HG02938 (cell line): ENCODE measurements at regions not wholly inside any gene's neighbourhood (a gene's known extent, or its start where the extent isn't known, plus 50 kb on each side); places are given as distances from the start of the nearest gene placed in this dataset.
"Not testable (repeated sequence)": the region's sequence is repeated elsewhere in the genome, so short reads cannot be mapped to it uniquely, and the experiment has no call there.

Experiments
- ATAC-seq: cut with Tn5 transposase; IDR thresholded peaks from one replicate; pipeline ENCODE4 v1.9.1; 2021; ENCODE audit warnings: mild to moderate bottlenecking, moderate library complexity; ENCODE audit not compliant: unreplicated experiment

DNA sequence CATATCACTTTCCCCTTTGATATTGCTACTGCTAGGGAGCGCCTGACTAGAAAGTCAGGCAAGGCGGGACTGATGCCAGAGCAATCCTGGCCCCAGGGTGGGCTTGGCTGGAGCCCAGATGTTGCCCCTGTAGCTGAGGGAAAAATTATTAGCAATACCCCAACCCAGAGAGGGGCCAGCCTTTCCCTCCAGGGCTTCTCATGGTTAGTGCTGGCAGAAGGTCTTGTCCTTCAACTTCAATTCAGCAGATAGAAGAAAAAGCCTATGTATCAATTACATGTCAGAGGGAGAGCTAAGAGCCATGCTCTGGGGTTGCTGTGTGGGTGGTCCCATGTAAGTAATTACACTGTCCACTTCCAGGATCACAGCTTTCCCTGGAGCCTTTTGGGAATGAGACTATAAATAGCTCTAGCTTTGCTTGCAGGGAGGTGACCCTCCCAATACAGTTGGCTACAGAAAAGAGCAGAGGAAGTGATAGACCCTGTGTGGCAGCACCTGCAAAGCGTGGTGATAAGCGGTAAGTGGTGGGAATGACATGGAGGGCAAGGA is 579.1 kb downstream of the CCSER2 start:
- no peak for ATAC-seq

DNA sequence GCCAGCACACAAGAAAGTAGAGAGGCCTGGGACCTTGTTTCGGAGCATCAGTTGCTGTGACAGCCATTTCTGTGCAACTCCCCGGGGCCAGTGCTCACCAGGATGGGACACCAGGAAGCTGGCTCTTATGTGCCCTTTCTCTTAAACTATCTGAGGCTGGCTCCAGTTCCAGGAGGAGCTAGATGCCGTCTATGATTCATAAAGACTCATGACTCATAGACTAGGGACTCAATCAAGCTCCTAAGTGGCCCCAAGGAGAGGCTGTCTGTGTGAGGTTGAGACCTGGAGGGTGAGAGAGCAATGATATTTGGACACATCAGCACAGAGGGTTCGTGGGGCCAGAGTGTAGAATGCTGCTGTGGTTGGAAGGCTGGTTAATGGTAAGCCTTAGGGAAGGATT is 580.1 kb downstream of the CCSER2 start:
- no peak for ATAC-seq

DNA sequence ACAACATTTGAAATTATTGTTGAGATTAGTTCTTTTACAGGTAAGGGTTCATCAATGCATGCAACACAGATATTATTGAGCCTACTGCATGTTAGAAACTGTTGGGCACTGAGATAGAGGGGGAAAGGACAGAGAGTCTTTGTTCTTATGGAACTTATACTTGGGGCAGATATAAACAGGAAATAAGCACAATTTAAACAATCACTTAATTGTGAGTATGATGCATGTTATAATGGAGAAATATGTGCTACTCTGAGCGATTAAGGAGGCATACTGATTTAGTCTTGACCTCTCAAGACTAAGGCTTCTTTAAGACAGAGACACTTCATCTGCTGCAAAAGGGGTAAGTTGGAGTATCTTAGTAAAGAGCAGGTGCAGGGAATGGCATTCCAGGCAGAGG is 593.3 kb downstream of the CCSER2 start:
- no peak for ATAC-seq

DNA sequence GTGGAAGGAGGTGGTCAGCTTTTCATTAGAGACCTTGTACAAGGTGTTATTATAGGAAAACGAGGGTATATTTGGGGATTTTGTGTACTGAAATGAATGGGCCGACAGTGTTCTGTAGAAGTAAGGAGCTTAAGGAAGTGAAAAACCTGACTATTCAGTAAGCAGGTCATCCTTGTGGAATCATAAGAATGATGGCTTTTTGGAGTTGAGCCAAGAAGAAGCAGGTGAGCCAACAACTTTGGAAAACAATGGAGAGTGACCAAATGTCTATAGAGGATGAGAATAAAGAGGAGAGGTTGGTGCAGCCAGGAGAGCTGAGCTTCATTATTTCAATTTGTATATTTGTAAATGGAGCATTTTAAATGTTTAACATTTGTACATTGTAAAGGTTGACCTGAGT is 595.7 kb downstream of the CCSER2 start:
- ATAC-seq, result no peak

DNA sequence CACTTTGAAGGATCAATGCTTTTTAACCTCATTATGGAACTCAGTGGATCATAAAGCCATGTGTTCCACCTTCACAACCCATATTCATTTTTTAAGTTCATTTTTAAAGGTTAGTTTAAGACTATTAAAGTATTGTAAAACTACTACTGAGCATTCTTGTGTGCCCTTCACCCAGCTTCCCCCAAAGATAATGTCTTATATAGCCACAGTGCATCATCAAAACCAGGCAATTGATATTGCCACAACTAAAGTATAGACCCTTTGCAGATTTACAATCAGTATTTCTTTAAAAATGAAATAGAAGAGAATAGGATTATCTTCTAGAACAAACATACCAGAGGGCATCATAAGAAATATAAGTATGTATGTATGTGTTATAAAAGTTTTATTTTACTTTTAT is 597.1 kb downstream of the CCSER2 start:
- ATAC-seq, result no peak

DNA sequence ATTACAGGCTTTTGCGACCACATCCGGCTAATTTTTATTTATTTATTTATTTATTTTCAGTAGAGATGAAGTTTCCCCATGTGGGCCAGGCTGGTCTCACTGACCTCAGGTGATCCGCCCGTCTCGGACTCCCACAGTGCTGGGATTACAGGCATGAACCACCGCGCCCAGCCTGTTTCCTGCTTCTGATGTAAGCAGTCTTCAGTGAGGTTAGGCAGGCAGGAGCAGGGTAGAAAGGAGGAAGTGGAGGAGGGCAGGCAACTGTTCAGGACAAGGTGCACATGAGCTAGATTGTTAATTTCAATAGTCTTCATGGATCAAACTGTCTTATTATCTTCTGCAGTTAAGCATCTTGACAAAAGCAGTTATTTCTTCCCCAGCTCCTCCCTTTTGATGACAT is 605.0 kb downstream of the CCSER2 start:
- no peak for ATAC-seq

DNA sequence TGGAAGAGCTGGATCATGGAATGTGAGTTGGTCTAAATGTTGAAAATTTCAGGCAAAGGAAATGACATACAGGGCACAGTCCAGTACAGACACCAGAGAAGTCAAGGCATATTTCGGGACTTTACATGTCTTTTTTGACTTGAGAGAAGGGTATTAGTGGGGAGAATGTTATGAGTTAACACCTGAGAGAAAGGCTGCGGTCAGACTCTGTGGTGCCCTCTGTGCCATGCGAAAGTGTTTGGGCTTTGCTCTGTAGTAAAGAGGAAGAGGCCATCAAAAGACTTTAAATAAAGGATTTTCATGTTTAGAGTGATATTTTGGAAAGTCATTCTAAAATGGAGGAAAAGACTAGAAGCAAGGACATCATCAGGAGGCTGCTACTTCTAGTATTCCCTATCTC is 607.4 kb downstream of the CCSER2 start:
- no peak for ATAC-seq

DNA sequence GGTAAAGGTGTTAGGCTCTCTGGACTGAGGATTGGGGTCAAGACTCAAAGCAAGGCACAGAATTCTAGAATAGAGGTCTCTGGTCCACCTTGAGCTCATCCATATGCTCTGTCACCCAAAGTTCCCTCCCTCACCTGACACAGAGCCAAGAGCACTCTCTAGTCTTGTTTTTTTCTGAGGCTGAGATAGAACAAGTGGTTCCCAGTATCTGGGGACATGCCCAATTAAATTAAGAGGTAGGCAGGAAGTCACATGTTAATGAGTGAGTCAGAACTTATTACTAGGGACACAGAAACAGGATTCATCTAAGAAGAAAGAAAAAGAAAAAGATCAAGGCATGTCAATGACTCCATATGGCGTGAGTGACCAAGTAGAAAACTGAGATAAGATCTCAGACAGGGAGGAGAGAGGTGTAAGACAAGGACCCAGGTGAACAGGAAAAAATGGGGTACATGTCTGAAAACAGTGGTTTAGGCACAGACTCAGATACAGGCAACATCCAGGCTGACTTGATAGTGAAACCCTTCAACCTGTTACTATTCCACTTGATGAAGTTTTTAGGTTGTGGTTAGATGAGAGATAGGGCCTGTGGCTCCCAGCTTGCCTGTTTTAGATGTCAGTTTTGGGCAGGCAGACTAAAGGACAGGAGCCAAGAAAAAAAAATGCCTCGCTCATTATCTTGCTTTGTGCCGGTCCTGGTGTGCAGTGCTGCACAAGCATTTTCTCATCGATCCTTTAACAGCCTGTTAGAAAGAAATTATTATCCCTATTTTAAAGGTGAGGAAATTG is 609.9 kb downstream of the CCSER2 start:
- ATAC-seq, result no peak

DNA sequence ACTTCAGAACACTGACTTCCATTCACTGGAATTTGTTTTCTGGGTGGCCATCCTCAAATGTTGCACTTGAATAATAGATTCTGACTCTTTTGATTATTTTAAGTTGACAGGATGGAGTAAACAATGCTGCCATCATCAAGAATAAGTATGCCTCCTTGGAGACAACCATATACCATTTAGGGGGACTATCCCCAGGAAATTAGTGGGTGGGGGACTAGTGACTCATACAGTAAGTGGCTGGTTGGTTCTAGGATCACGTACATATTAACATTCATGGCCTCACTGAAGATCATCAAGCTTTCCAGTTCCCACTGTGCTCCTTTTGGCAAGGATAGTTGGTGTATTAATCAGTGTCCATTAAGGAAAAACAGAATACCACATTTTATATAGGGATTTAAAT is 615.2 kb downstream of the CCSER2 start:
- ATAC-seq, result no peak

DNA sequence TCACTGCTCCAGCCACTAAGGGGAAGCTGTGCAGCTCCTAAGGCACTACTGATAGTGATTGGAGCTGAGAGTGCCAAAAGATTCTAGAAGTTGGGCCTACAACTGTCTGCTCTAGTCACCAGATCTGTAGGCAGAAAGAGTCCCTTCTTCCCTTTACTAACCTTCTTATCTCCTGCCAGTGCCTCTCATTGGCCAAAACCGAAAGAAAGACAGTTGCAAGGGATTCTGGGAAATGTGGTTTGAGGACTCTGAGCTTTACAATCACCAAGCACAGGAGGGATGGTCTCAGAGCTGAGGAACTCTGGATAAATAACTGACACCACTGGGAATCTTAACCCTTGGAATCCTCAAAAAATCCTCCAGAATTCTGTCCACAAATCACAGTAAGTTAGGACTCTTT is 615.8 kb downstream of the CCSER2 start:
- ATAC-seq, result no peak

DNA sequence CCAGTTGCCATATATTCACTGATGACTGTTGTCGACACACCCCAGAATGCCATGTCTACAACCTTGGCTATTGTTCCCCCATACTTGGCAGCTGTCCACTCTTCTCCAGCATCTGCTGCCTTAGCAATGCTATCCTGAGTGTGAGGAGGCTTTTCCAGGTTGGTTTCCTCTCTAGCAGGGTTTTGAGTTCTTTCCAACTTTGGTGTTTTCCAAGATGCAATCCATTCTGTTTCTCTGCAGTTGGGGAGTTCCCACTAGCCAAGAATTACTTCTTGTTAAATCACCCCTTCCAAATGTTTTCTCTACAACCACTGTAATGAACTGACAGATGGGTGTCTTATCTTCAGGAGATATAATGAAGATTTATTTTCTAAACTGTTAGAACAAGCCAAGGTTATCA is 617.4 kb downstream of the CCSER2 start:
- no peak for ATAC-seq

DNA sequence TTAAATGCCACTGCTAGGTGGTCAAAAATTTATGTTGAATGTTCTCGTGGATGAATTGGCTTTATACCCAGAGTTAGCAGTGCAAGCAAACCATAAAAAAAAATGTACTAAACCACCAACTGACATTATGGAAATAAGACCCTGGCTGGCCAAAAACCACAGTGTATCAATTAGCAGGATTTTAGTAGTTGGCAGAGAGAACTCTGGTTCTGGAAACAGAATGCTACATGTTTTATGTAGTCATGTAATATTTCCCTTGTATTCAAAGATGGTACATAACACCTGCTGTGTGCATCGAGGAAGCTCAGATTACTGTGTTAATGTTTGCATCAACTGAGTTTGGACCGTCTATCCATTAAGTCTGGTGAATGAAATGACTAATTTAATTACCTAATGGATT is 618.5 kb downstream of the CCSER2 start:
- no peak for ATAC-seq

DNA sequence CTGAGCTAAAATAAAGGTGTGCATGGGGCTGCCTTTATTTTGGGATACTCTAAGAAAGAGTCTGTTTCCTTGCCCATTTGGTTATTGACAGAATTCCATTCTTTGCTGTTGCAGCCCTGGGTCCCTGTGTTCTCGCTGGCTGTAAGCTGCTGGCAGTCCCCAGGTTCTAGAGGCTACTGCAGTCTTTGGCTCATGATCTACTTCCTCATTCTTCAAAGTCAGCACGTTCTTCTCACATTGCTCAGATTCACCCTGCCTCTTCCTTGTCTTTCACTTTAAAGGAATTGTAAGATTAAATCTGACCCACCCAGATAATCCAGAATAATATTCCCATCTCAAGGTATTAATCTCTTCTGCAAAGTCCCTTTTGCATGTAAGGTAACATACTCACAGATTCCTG is 620.3 kb downstream of the CCSER2 start:
- ATAC-seq, result no peak

DNA sequence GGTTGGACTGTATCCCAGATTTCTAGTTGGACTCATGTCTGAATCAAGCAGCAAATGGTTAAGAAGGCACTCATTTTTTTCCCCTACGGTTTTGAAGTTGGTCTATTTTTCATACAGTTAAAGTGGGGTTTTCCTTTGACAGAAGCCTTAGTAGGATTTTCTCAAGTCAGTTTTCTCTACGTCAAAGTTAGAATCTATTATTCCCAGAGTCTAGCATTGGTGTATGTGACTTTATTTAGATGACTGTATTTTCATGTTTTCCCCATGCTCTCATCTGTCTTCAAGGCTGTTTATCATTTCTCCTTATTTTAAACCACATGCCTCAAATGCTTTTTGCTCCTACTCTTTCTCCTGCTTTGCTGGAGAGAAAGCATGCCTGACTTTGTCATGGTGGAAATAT is 623.2 kb downstream of the CCSER2 start:
- no peak for ATAC-seq

DNA sequence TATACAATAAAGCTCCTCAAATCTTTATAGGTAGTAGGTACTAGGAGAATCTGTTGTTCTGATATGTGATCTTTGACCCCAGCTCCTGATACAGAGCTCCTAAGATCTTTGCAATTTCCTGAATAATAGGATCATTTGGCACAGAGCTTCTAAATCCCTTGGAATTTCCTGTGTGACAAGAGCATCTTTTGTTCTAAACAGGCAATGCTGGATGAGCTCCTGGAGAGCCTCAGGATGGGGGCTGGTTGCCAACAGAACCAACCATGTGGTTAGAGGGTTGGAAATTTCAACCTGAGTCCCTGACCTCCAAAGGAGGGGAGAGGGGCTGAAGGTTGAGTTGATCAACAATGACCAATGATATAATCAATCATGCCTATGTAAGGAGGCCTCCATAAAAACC is 629.0 kb downstream of the CCSER2 start:
- ATAC-seq, result no peak

DNA sequence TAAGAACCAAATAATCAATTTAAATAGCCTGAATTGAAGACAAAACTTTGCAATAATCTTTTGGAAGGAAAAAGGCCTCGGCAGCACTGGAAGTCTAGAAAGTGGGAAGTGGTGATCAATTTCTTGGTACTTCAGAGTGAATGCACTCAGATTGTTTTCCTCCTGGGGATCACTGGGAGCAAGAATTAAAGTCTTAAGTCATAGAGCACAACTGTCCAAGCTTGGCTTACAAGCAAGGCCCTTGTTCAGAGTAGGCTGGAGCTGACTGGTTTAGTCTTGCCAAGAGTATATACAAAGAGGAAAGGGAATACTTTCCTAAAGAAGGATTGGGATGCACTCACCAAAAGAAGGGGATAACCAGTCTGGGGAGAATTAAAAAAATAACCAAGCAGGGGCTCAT is 637.1 kb downstream of the CCSER2 start:
- ATAC-seq, result no peak

DNA sequence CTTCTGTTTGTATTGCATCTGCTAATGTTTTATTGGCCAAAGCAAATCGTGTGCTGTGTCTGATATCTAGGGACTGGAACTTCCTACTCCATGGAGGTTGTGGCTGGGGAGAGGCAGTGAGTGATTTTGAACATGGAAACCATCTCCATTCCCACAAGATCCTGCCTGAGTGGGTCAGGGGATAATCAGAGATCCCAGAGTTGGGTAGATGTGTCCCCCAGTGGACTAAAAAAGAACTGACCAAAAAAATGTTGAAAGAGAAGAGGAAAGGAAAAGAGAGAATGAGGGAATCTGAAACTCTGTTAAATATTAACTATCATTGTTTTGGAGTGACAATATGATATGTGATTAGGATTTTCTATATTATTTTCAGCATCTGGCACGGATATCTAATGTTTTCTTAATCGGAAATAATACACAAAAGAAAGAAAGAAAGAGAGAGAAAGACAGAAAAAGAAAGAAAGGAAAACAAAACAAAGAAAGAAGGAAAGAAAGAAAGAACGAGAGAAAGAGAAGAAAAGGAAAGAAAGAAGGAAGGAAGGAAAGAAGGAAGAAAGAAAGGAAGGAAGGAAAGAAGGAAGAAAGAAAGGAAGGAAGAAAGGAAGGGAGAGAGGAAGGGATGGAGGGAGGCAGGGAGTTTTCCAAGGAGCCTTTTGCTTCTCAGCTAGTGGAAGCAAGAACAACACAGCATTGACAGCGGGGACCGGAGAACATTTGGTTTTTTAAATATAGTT is 638.5 kb downstream of the CCSER2 start:
- no peak for ATAC-seq

DNA sequence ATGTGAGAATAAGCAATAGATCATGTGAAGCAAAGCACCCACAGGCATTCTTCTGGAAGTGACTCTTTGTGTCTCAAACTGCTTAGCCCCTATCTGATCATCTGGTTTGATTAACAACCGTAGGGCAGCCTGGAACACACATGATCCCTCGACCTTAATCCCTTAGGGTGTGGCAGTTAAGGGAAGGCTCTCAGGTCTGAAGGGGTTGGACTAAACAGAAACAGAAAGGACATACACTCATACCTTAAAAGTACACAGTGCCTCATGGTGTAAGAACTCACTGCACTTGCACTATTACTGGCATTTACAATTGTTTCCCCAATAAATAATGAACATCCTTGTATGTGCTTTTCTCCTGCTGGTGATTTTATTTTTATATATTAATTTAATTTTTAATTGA is 640.9 kb downstream of the CCSER2 start:
- not testable (repeated sequence) for ATAC-seq

DNA sequence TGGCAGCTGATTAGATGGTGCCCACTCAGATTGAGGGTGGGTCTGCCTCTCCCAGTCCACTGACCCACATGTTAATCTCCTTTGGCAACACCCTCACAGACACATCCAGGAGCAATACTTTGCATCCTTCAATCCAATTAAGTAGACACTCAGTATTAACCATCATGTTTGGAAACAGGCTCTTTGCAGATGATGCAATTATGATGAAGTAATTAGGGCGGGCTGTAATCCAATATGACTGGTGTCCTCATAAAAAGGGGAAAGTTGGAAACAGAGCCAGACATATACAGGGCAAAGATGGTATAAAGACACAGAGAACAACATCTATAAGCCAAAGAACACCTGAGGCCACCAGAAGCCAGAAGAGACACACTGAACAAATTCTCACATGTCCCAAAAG is 658.6 kb downstream of the CCSER2 start:
- no peak for ATAC-seq

DNA sequence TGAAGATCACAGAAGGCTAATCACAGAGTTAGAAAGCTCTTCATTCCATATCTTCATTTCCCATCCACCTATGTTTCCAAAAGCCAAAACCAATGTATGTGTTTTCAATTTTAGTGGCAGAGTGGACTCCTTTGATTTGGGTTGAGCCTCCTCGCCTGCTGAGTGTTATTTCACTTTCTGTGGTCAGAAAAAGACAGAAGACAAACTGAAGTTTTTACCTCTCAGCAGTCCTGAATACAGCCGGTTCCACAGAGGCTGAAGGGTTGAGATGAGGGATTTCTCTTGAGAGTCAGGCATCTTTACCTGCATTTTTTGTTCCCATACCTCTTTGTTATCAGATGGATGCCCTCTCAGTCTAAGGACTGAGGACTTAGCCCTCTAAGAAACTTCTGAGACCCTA is 659.6 kb downstream of the CCSER2 start:
- ATAC-seq, result no peak

DNA sequence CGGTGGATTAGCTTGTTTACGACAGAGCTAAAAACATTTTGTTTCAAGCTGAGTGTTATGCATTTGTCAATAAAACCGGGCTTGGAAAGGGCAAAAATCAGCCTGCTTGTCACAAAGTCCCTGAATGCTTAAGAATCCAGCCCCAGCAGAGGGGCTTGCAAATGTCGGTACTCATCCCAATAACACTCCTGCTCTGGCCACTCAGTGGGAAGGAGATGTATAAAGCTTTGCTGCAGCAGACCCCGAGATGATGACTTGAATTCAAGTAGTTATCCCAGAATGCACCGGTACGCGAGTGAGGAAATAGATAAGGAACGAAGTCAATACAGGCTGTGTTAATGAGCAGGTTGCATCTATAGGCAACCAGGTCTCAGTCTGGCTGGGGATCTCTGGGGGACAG is 662.3 kb downstream of the CCSER2 start:
- ATAC-seq, result no peak

DNA sequence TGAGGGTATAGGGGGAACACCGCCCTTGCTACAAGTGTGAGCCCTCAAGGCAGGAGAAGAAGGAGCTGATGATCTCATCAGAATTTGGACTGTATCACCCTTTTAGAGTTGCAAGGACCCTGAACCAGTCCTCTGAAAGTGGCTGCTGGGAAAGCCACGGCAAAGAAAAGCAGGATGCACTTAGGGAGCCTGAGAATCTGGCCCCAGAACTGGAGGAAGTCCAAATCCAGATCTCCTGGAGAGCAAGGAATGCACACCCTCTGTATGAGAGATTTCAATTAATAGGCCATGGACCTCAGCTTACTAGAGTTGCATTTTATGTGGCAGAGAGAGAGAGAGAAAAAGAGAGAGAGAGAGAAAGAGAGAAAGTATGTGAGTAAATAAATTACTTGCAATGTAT is 662.9 kb downstream of the CCSER2 start:
- no peak for ATAC-seq
